NCI-H1436 treated with DMSO at 0.1 percent for 48 hours (cell line): ENCODE measurements at regions not wholly inside any gene's neighbourhood (a gene's known extent, or its start where the extent isn't known, plus 50 kb on each side); places are given as distances from the start of the nearest gene placed in this dataset.
"Not testable (repeated sequence)": the region's sequence is repeated elsewhere in the genome, so short reads cannot be mapped to it uniquely, and the experiment has no call there.

Experiments used
- DNase-seq: peaks from one replicate; lab custom pipeline; 2025; lab: John Stamatoyannopoulos, UW

- DNase-seq: no peak
Observed at GRCh38 chr16:26983426-26983825, 83.3 kb upstream of the C16orf82 start.

- no peak for DNase-seq
Observed at GRCh38 chr16:26985100-26986065, 81.3 kb upstream of the C16orf82 start.

GRCh38 chr16:26987597-26988010 is 79.1 kb upstream of the C16orf82 start:
- DNase-seq: no peak

GRCh38 chr16:26988186-26988585 is 78.5 kb upstream of the C16orf82 start:
- no peak for DNase-seq

GRCh38 chr16:26990384-26991120 is 76.2 kb upstream of the C16orf82 start:
- DNase-seq: not testable (repeated sequence)

GRCh38 chr16:26992666-26993349 is 73.9 kb upstream of the C16orf82 start:
- DNase-seq: peak; percentile 28

GRCh38 chr16:26993511-26993910 is 73.2 kb upstream of the C16orf82 start:
- no peak for DNase-seq

GRCh38 chr16:26993963-26994362 is 72.8 kb upstream of the C16orf82 start:
- DNase-seq: no peak

GRCh38 chr16:26995522-26995921 is 71.2 kb upstream of the C16orf82 start:
- DNase-seq: no peak

- DNase-seq: no peak
Observed at GRCh38 chr16:27005386-27005785, 61.3 kb upstream of the C16orf82 start.
